ENCODE measurements at regions not wholly inside any gene's neighbourhood (a gene's known extent, or its start where the extent isn't known, plus 50 kb on each side); places are given as distances from the start of the nearest gene placed in this dataset.

- ATAC-seq = no peak
- H2AFZ ChIP-seq (ENCODE audit: low read depth, low read length, poor library complexity, severe bottlenecking) = no peak overlapping the region
- DNase-seq (ENCODE audit: low read depth, low spot score) = no peak
- H3K27ac ChIP-seq (ENCODE audit: low read depth, low read length) = no peak overlapping the region
- peaks cover 2 to 13% of the 10 kb centered on the region in 2 experiments; a peak in 3 of 4 replicates for H3K4me1 ChIP-seq (ENCODE audit: control insufficient read depth in 1 of 2, insufficient read depth in 2 of 2, low read length in 2 of 2)
- no TSS peak for BruUV-seq (replicated peaks)
- ChIA-PET POLR2A (no interaction called here), CTCF (no interaction called here), RAD21 (ENCODE audit: low non-redundant PET in 1 of 2, low total read pairs in 2 of 2, uncharacterized antibody in 2 of 2, unreplicated experiment in 2 of 2) (no interaction called here)
- no peaks in the 10 kb centered on the region for H4K20me1 ChIP-seq (ENCODE audit: insufficient read depth)
- H3K9me3 ChIP-seq (ENCODE audit: control insufficient read depth in 1 of 2, insufficient read depth in 1 of 2, low read depth in 1 of 2, low read length in 2 of 2) = no peaks in the 10 kb centered on the region; a peak in 1 of 4 replicates
- no peaks in the 10 kb centered on the region for H3K79me2 ChIP-seq (ENCODE audit: insufficient read depth, low read length)
- no peak overlapping the region for H3K4me2 ChIP-seq (ENCODE audit: low read length)
- no peak overlapping the region for H3K4me3 ChIP-seq (replicated peaks in 1 of 2; ENCODE audit: low read depth in 1 of 2, low read length in 2 of 2)
- no peaks in the 10 kb centered on the region for H3K27me3 ChIP-seq (ENCODE audit: insufficient read depth, low read length)
- intact Hi-C loops (cut with micrococcal nuclease) = no loop called here
- no peaks in the 10 kb centered on the region for H3K36me3 ChIP-seq (ENCODE audit: control insufficient read depth in 1 of 2, insufficient read depth in 2 of 2, low read length in 2 of 2)
- TF ChIP-seq, protein P1, sequence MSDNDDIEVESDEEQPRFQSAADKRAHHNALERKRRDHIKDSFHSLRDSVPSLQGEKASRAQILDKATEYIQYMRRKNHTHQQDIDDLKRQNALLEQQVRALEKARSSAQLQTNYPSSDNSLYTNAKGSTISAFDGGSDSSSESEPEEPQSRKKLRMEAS (IDR thresholded peaks at IDR 0.05) = no peak
- TF ChIP-seq SP1 (IDR thresholded peaks at IDR 0.05; ENCODE audit: low read depth) (no peak), POLR2AphosphoS5 (IDR thresholded peaks at IDR 0.05; ENCODE audit: low read depth, low read length) (no peak), CBX3 (IDR thresholded peaks at IDR 0.05; ENCODE audit: low read depth) (no peak), EGR1 (IDR thresholded peaks at IDR 0.05; ENCODE audit: low read depth) (no peak), ZFX (IDR thresholded peaks at IDR 0.05) (no peak), EZH2 (IDR thresholded peaks at IDR 0.05) (no peak), SIN3A (IDR thresholded peaks at IDR 0.05; ENCODE audit: low read depth) (no peak), RAD21 (IDR thresholded peaks at IDR 0.05; ENCODE audit: low read depth) (no peak)
- TF ChIP-seq, protein P2, sequence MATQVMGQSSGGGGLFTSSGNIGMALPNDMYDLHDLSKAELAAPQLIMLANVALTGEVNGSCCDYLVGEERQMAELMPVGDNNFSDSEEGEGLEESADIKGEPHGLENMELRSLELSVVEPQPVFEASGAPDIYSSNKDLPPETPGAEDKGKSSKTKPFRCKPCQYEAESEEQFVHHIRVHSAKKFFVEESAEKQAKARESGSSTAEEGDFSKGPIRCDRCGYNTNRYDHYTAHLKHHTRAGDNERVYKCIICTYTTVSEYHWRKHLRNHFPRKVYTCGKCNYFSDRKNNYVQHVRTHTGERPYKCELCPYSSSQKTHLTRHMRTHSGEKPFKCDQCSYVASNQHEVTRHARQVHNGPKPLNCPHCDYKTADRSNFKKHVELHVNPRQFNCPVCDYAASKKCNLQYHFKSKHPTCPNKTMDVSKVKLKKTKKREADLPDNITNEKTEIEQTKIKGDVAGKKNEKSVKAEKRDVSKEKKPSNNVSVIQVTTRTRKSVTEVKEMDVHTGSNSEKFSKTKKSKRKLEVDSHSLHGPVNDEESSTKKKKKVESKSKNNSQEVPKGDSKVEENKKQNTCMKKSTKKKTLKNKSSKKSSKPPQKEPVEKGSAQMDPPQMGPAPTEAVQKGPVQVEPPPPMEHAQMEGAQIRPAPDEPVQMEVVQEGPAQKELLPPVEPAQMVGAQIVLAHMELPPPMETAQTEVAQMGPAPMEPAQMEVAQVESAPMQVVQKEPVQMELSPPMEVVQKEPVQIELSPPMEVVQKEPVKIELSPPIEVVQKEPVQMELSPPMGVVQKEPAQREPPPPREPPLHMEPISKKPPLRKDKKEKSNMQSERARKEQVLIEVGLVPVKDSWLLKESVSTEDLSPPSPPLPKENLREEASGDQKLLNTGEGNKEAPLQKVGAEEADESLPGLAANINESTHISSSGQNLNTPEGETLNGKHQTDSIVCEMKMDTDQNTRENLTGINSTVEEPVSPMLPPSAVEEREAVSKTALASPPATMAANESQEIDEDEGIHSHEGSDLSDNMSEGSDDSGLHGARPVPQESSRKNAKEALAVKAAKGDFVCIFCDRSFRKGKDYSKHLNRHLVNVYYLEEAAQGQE (IDR thresholded peaks at IDR 0.05; ENCODE audit: low read depth) = no peak
- TF ChIP-seq, protein P3, sequence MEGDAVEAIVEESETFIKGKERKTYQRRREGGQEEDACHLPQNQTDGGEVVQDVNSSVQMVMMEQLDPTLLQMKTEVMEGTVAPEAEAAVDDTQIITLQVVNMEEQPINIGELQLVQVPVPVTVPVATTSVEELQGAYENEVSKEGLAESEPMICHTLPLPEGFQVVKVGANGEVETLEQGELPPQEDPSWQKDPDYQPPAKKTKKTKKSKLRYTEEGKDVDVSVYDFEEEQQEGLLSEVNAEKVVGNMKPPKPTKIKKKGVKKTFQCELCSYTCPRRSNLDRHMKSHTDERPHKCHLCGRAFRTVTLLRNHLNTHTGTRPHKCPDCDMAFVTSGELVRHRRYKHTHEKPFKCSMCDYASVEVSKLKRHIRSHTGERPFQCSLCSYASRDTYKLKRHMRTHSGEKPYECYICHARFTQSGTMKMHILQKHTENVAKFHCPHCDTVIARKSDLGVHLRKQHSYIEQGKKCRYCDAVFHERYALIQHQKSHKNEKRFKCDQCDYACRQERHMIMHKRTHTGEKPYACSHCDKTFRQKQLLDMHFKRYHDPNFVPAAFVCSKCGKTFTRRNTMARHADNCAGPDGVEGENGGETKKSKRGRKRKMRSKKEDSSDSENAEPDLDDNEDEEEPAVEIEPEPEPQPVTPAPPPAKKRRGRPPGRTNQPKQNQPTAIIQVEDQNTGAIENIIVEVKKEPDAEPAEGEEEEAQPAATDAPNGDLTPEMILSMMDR (IDR thresholded peaks at IDR 0.05 in 2 of 3, conservative IDR thresholded peaks at IDR 0.05 in 1 of 3; ENCODE audit: borderline replicate concordance in 1 of 3, insufficient read depth in 1 of 3, low read depth in 2 of 3, low read length in 2 of 3) = no peak
- no peaks in the 10 kb centered on the region for H3K9me2 ChIP-seq (ENCODE audit: insufficient read depth)
- no peak overlapping the region for H3K9ac ChIP-seq (ENCODE audit: low read length)
Measured at GRCh38 chr7:437329-438251, 82.1 kb downstream of the PDGFA start.
